PFSK-1 (cell line): ENCODE measurements at regions not wholly inside any gene's neighbourhood (a gene's known extent, or its start where the extent isn't known, plus 50 kb on each side); places are given as distances from the start of the nearest gene placed in this dataset.

Experiments used
- FOXP2 ChIP-seq: optimal IDR thresholded peaks from 2 replicates; pipeline ENCODE3; 2011; ENCODE audit warnings: borderline replicate concordance, control low read depth, inconsistent platforms; ENCODE audit not compliant: insufficient read depth; ENCODE audit errors: extremely low read length, extremely low read depth
- POLR2AphosphoS5 ChIP-seq: IDR thresholded peaks from 2 replicates; pipeline ENCODE4 v1.6.1; 2012; ENCODE audit warnings: low read depth, mild to moderate bottlenecking, control low read depth, low read length, moderate library complexity
- REST ChIP-seq, 2 experiments: IDR thresholded peaks; 2 replicates each; pipeline versions ENCODE4 v1.6.1 to v1.8.0; 2011 to 2012; ENCODE audit warnings: low read depth in 2 of 2, low read length in 2 of 2, control low read depth in 1 of 2, inconsistent platforms in 1 of 2, mild to moderate bottlenecking in 1 of 2, moderate library complexity in 1 of 2; ENCODE audit not compliant: insufficient read depth in 1 of 2
- SIN3A ChIP-seq: IDR thresholded peaks from 2 replicates; pipeline ENCODE4 v1.6.1; 2012; ENCODE audit warnings: mild to moderate bottlenecking, low read length, moderate library complexity, borderline replicate concordance; ENCODE audit not compliant: insufficient read depth
- TAF1 ChIP-seq: IDR thresholded peaks from 2 replicates; pipeline ENCODE4 v1.6.1; 2012; ENCODE audit warnings: low read length, control low read depth, borderline replicate concordance; ENCODE audit not compliant: insufficient read depth

DNA sequence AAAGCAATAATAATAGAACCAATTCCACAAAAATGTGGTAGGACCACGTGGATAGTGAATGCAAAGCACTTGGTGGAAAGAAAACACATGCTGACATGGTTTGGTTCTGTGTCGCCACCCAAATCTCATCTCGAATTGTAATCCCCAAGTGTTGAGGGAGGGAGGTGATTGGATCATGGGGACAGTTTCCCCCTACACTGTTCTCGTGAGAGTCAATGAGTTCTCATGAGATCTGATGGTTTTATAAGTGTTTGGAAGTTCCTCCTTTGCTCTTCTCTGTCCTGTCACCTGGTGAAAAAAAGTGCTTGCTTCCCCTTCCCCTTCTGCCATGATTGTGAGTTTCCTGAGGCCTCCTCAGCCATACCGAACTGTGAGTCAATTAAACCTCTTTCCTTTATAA is 421.9 kb upstream of the CADM1 start:
- TF ChIP-seq POLR2AphosphoS5 (no peak), TAF1 (no peak), FOXP2 (no peak), SIN3A (no peak), REST (IDR thresholded peaks at IDR 0.05; ENCODE audit: insufficient read depth in 1 of 2, low read depth in 2 of 2, low read length in 2 of 2) (no peak)
